ENCODE measurements at regions not wholly inside any gene's neighbourhood (a gene's known extent, or its start where the extent isn't known, plus 50 kb on each side); places are given as distances from the start of the nearest gene placed in this dataset.

GRCh38 chr3:191094057-191094845 is 104.8 kb upstream of the OSTN start:
- dilution Hi-C loops (cut with HindIII; ENCODE audit: low sequenced_read_pairs, unreplicated experiment): no loop called here
- ATAC-seq (ENCODE audit: low read depth) (peak; percentile 87), DNase-seq (peak; percentile 89)
- Histone ChIP-seq H4K20me1 (ENCODE audit: insufficient read depth, low read length) (no peaks in the 10 kb centered on the region), H3K4me2 (ENCODE audit: low read depth, low read length) (peak overlapping the region; percentile 16; the same call in 1 of the 2 replicates), H4K5ac (ENCODE audit: low read depth, low read length) (peak overlapping the region; percentile 2; the same call in 1 of the 2 replicates), H3K27ac (ENCODE audit: insufficient read depth, low read length) (no peak overlapping the region), H3K4me1 (ENCODE audit: control insufficient read depth, insufficient read depth, low read length) (peaks cover 1% of the 10 kb centered on the region; the same call in 1 of the 2 replicates), H3K9me3 (ENCODE audit: control insufficient read depth, insufficient read depth, low read length) (no peaks in the 10 kb centered on the region), H4K91ac (ENCODE audit: insufficient read depth, low read depth, low read length) (0 out of 2 replicates have a peak overlapping the region, but pooled peaks have one; percentile 56), H3K14ac (replicated peaks; ENCODE audit: low read depth, low read length) (peak overlapping the region; percentile 89), H2BK5ac (ENCODE audit: low read depth, low read length, poor library complexity, severe bottlenecking) (peak overlapping the region; percentile 96), H3K18ac (ENCODE audit: low read depth, low read length) (peak overlapping the region; percentile 46; the same call in 1 of the 2 replicates), H4K8ac (ENCODE audit: low read depth in 2 of 2, low read length in 2 of 2) (peak overlapping the region in 1 of 2 experiments; percentile 85; a peak in 2 of 4 replicates), H2AK9ac (replicated peaks; ENCODE audit: low read depth, low read length, poor library complexity) (no peak overlapping the region), H2BK20ac (ENCODE audit: low read depth, low read length) (peak overlapping the region; percentile 94), H3K56ac (ENCODE audit: extremely low read depth, insufficient read depth, low read length) (peak overlapping the region; percentile 67; the same call in 1 of the 2 replicates), H3K79me1 (ENCODE audit: low read depth in 1 of 2, low read length in 2 of 2) (0 out of 4 replicates have a peak, but pooled peaks cover 0 to 6% of the 10 kb centered on the region in 2 experiments), H3K23ac (ENCODE audit: low read depth, low read length) (peak overlapping the region; percentile 77; the same call in 1 of the 2 replicates), H2BK15ac (ENCODE audit: low read depth, low read length) (no peak overlapping the region), H3K36me3 (ENCODE audit: control insufficient read depth, insufficient read depth, low read length) (no peaks in the 10 kb centered on the region), H3K4me3 (ENCODE audit: insufficient read depth, low read depth, low read length) (no peak overlapping the region), H3K9me1 (ENCODE audit: insufficient read depth, low read length) (no peaks in the 10 kb centered on the region), H2AK5ac (ENCODE audit: low read depth, low read length) (no peak overlapping the region), H3K9ac (ENCODE audit: low read depth, low read length) (no peak overlapping the region), H3K27me3 (ENCODE audit: control insufficient read depth, insufficient read depth, low read length) (no peaks in the 10 kb centered on the region), H2BK120ac (ENCODE audit: low read depth, low read length) (peak overlapping the region; percentile 94), H2AFZ (replicated peaks; ENCODE audit: low read length, poor library complexity) (no peak overlapping the region), H3K4ac (ENCODE audit: low read depth, low read length) (peak overlapping the region; percentile 90; the same call in 1 of the 2 replicates)
- BruUV-seq (replicated peaks): TSS peak; percentile 92
- no CpG with 5 or more reads among the region's 3 CpGs for WGBS, 2 experiments (ENCODE audit: extremely low coverage in 2 of 2, insufficient read length in 1 of 2)
- ChIA-PET POLR2A (ENCODE audit: unreplicated experiment) (no interaction called here), CTCF (no interaction called here)
- intact Hi-C loops (cut with micrococcal nuclease): loop anchor here (10.0 kb wide), 1 partner anchor 1041 kb away; no protein-coding TSS in a partner anchor
- TF ChIP-seq NFE2L2 (IDR thresholded peaks at IDR 0.05; ENCODE audit: low read depth, low read length): peak; percentile 58; the same call in 1 of the 2 replicates
- peak; percentile 97 for TF ChIP-seq CEBPB (IDR thresholded peaks at IDR 0.05; ENCODE audit: low read depth, low read length)
- TF ChIP-seq MAFK (IDR thresholded peaks at IDR 0.05; ENCODE audit: low read depth, low read length): peak; percentile 91
- TF ChIP-seq BHLHE40 (IDR thresholded peaks at IDR 0.05; ENCODE audit: low read depth, low read length): no peak
- TF ChIP-seq POLR2A (IDR thresholded peaks at IDR 0.05; ENCODE audit: low read depth, low read length): no peak
- TF ChIP-seq FOS (IDR thresholded peaks at IDR 0.05; ENCODE audit: low read depth, low read length): peak; percentile 60; the same call in 1 of the 2 replicates
- in situ Hi-C loops (cut with MboI; ENCODE audit: low sequenced_read_pairs): no loop called here

Measured in IMR-90 (cell line).